ENCODE measurements at regions not wholly inside any gene's neighbourhood (a gene's known extent, or its start where the extent isn't known, plus 50 kb on each side); places are given as distances from the start of the nearest gene placed in this dataset.

DNA sequence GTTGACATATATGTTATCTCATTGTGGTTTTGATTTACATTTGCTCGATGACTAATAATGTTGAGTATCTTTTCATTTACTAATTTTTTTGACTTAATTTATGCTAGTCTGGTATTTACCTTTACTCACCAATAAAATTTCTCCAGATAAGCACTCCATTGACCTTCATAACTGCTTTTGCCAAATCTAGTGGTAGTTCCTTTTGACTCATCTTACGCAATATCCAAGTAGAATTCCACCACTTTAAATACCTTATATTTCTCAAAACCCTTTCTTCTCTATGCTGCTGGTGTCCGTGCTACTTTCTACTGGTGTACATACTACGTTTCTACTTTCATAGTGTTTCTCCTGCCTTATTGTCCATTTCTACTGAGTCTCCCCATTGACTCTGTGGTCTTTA is 407.6 kb upstream of the SPHKAP start:
- TF ChIP-seq, protein P1, sequence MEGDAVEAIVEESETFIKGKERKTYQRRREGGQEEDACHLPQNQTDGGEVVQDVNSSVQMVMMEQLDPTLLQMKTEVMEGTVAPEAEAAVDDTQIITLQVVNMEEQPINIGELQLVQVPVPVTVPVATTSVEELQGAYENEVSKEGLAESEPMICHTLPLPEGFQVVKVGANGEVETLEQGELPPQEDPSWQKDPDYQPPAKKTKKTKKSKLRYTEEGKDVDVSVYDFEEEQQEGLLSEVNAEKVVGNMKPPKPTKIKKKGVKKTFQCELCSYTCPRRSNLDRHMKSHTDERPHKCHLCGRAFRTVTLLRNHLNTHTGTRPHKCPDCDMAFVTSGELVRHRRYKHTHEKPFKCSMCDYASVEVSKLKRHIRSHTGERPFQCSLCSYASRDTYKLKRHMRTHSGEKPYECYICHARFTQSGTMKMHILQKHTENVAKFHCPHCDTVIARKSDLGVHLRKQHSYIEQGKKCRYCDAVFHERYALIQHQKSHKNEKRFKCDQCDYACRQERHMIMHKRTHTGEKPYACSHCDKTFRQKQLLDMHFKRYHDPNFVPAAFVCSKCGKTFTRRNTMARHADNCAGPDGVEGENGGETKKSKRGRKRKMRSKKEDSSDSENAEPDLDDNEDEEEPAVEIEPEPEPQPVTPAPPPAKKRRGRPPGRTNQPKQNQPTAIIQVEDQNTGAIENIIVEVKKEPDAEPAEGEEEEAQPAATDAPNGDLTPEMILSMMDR (IDR thresholded peaks at IDR 0.05; ENCODE audit: insufficient read depth, low read length, poor library complexity, severe bottlenecking) = no peak
- TF ChIP-seq EZH2phosphoT487 (conservative IDR thresholded peaks at IDR 0.05; ENCODE audit: low read length) = no peak
